HCT116 (cell line): ENCODE measurements at regions not wholly inside any gene's neighbourhood (a gene's known extent, or its start where the extent isn't known, plus 50 kb on each side); places are given as distances from the start of the nearest gene placed in this dataset.

Experiments
- ATAC-seq: fragments of 200-7000 bp; cut with Tn5 transposase; 2 replicates; pipeline ENCODE4 v1.9.1; 2020; ENCODE audit warnings: mild to moderate bottlenecking, moderate library complexity
- BruUV-seq: library from RNA; stranded (reverse); fragments of 400-500 nt; replicated peaks from 2 replicates; lab custom pipeline; 2021; lab: Mats Ljungman, UMichigan
- CTCF ChIA-PET: fragments of 300-600 bp; sonication (Branson Sonifier 250); formaldehyde crosslinking; loops from one replicate; lab custom pipeline; 2021; ENCODE audit warnings: antibody characterized with exemption; lab: Charles Lee
- POLR2A ChIA-PET: fragments of 300-600, 350-600 bp; sonication (Branson Sonifier 250); formaldehyde crosslinking; loops from one replicate; lab custom pipeline; 2021; ENCODE audit warnings: antibody characterized with exemption; lab: Charles Lee
- RAD21 ChIA-PET, 2 experiments: fragments of 300-600 bp; sonication (Branson Sonifier 250); formaldehyde crosslinking; loops; one replicate each; lab custom pipeline; 2023; ENCODE audit warnings: low total read pairs in 2 of 2; ENCODE audit not compliant: uncharacterized antibody in 2 of 2, unreplicated experiment in 2 of 2, low non-redundant PET in 1 of 2; lab: Charles Lee
- DNase-seq: peaks from one replicate; pipeline ENCODE4 v3.0.0-alpha.2; 2010; ENCODE audit warnings: low read depth, low spot score
- H2AFZ ChIP-seq: fragments of 200-600 bp; shearing (Covaris generic), sonication (generic); 2 replicates; pipeline ENCODE4 v1.6.1; 2017; ENCODE audit warnings: low read depth, mixed run types, mixed read lengths, antibody characterized with exemption, low read length; ENCODE audit not compliant: poor library complexity, severe bottlenecking
- H3K27ac ChIP-seq: 2 replicates; pipeline ENCODE4 v1.5.1; 2012; ENCODE audit warnings: low read depth, low read length
- H3K27me3 ChIP-seq: fragments of 200-600 bp; sonication (generic); 2 replicates; pipeline ENCODE4 v1.6.1; 2016; ENCODE audit warnings: mixed run types, low read length, mixed read lengths; ENCODE audit not compliant: insufficient read depth
- H3K36me3 ChIP-seq, 2 experiments: fragments of 200-500 bp in 1 of 2; fragments of 200-600 bp in 1 of 2; sonication (Bioruptor generic) in 1 of 2; sonication (generic) in 1 of 2; 2 replicates each; pipeline versions ENCODE4 v1.5.1 to v1.6.1; 2014 to 2016; ENCODE audit warnings: low read length in 2 of 2, inconsistent platforms in 1 of 2, mixed read lengths in 1 of 2, mixed run types in 1 of 2; ENCODE audit not compliant: insufficient read depth in 2 of 2, control insufficient read depth in 1 of 2
- H3K4me1 ChIP-seq, 2 experiments: fragments of 200-600 bp in 1 of 2; sonication (generic) in 1 of 2; 2 replicates each; pipeline versions ENCODE4 v1.5.1 to v1.6.1; 2012 to 2017; ENCODE audit warnings: low read length in 2 of 2, inconsistent platforms in 1 of 2, mild to moderate bottlenecking in 1 of 2, mixed read lengths in 1 of 2, mixed run types in 1 of 2, moderate library complexity in 1 of 2; ENCODE audit not compliant: insufficient read depth in 2 of 2, control insufficient read depth in 1 of 2
- H3K4me2 ChIP-seq: fragments of 200-600 bp; sonication (generic); 2 replicates; pipeline ENCODE4 v1.6.1; 2017; ENCODE audit warnings: mixed run types, low read length, mixed read lengths
- H3K4me3 ChIP-seq, 2 experiments: fragments of 200-600 bp in 1 of 2; sonication (generic) in 1 of 2; replicated peaks in 1 of 2; 2 replicates each; pipeline ENCODE4 v1.5.1; 2011 to 2016; ENCODE audit warnings: low read length in 2 of 2, control low read depth in 1 of 2, low read depth in 1 of 2, mild to moderate bottlenecking in 1 of 2, mixed read lengths in 1 of 2, mixed run types in 1 of 2
- H3K79me2 ChIP-seq: fragments of 200-600 bp; sonication (generic); 2 replicates; pipeline ENCODE4 v1.6.1; 2017; ENCODE audit warnings: mild to moderate bottlenecking, mixed run types, low read length, moderate library complexity, mixed read lengths; ENCODE audit not compliant: insufficient read depth
- H3K9ac ChIP-seq: fragments of 200-600 bp; sonication (generic); 2 replicates; pipeline ENCODE4 v1.6.1; 2016; ENCODE audit warnings: low read length, mixed read lengths
- H3K9me2 ChIP-seq: fragments of 200-600 bp; sonication (generic), shearing (Covaris generic); 2 replicates; pipeline ENCODE4 v1.6.1; 2017; ENCODE audit warnings: mixed run types, mild to moderate bottlenecking, moderate library complexity; ENCODE audit not compliant: insufficient read depth
- H3K9me3 ChIP-seq, 2 experiments: fragments of 200-500 bp in 1 of 2; fragments of 200-600 bp in 1 of 2; sonication (Bioruptor generic) in 1 of 2; sonication (generic) in 1 of 2; 2 replicates each; pipeline ENCODE4 v1.6.1; 2014 to 2017; ENCODE audit warnings: low read length in 2 of 2, mixed read lengths in 2 of 2, inconsistent platforms in 1 of 2, low read depth in 1 of 2, mild to moderate bottlenecking in 1 of 2, mixed run types in 1 of 2, moderate library complexity in 1 of 2; ENCODE audit not compliant: control insufficient read depth in 1 of 2, insufficient read depth in 1 of 2
- H4K20me1 ChIP-seq: fragments of 200-600 bp; sonication (generic), shearing (Covaris generic); 2 replicates; pipeline ENCODE4 v1.6.1; 2017; ENCODE audit warnings: mixed run types, mild to moderate bottlenecking, moderate library complexity; ENCODE audit not compliant: insufficient read depth
- ATF3 ChIP-seq: IDR thresholded peaks from 2 replicates; pipeline ENCODE4 v1.6.1; 2012
- CBX3 ChIP-seq: IDR thresholded peaks from 2 replicates; pipeline ENCODE4 v1.6.1; 2012; ENCODE audit warnings: low read depth
- CEBPB ChIP-seq: IDR thresholded peaks from 2 replicates; pipeline ENCODE4 v1.6.1; 2012; ENCODE audit warnings: low read depth
- EZH2 ChIP-seq: fragments of 200-600 bp; sonication (generic); IDR thresholded peaks from 2 replicates; pipeline ENCODE4 v1.6.1; 2017; ENCODE audit warnings: antibody characterized with exemption, mixed run types
- EZH2phosphoT487 ChIP-seq: fragments of 200-600 bp; IDR thresholded peaks from 2 replicates; pipeline ENCODE4 v1.6.1; 2018; ENCODE audit warnings: antibody characterized with exemption, borderline replicate concordance
- JUND ChIP-seq: IDR thresholded peaks from 2 replicates; pipeline ENCODE4 v1.6.1; 2012
- POLR2A ChIP-seq: IDR thresholded peaks from 2 replicates; pipeline ENCODE4 v1.7.0; 2011; ENCODE audit warnings: borderline replicate concordance; ENCODE audit not compliant: insufficient read depth, insufficient read length; ENCODE audit errors: extremely low read depth
- RAD21 ChIP-seq: IDR thresholded peaks from 2 replicates; pipeline ENCODE4 v1.6.1; 2012; ENCODE audit warnings: low read depth, mild to moderate bottlenecking
- REST ChIP-seq: IDR thresholded peaks from 2 replicates; pipeline ENCODE4 v1.6.1; 2012; ENCODE audit warnings: low read depth
- SIN3A ChIP-seq: IDR thresholded peaks from 2 replicates; pipeline ENCODE4 v1.6.1; 2012; ENCODE audit warnings: low read depth
- SP1 ChIP-seq: IDR thresholded peaks from 2 replicates; pipeline ENCODE4 v1.6.1; 2012; ENCODE audit warnings: low read depth
- SRF ChIP-seq: IDR thresholded peaks from 2 replicates; pipeline ENCODE4 v1.6.1; 2012; ENCODE audit warnings: low read depth
- intact Hi-C: fragments of 100-400 bp; cut with micrococcal nuclease; formaldehyde crosslinking; loops from 2 replicates; pipeline ENCODE4 v1.10.0; 2022
- TF ChIP-seq, protein P1 (sequence below), 3 experiments: fragments of 200-600 bp in 1 of 3; sonication (generic) in 1 of 3; IDR thresholded peaks in 2 of 3; conservative IDR thresholded peaks in 1 of 3; 2 replicates each; pipeline ENCODE4 v1.5.1; 2012 to 2017; ENCODE audit warnings: low read depth in 2 of 3, low read length in 2 of 3, antibody characterized with exemption in 1 of 3, borderline replicate concordance in 1 of 3, control low read depth in 1 of 3, mild to moderate bottlenecking in 1 of 3, mixed read lengths in 1 of 3, mixed run types in 1 of 3, moderate library complexity in 1 of 3; ENCODE audit not compliant: insufficient read depth in 1 of 3

GRCh38 chr3:170703121-170703588 is 117.3 kb upstream of the SLC7A14 start (continued):
- TF ChIP-seq, protein P1, sequence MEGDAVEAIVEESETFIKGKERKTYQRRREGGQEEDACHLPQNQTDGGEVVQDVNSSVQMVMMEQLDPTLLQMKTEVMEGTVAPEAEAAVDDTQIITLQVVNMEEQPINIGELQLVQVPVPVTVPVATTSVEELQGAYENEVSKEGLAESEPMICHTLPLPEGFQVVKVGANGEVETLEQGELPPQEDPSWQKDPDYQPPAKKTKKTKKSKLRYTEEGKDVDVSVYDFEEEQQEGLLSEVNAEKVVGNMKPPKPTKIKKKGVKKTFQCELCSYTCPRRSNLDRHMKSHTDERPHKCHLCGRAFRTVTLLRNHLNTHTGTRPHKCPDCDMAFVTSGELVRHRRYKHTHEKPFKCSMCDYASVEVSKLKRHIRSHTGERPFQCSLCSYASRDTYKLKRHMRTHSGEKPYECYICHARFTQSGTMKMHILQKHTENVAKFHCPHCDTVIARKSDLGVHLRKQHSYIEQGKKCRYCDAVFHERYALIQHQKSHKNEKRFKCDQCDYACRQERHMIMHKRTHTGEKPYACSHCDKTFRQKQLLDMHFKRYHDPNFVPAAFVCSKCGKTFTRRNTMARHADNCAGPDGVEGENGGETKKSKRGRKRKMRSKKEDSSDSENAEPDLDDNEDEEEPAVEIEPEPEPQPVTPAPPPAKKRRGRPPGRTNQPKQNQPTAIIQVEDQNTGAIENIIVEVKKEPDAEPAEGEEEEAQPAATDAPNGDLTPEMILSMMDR (IDR thresholded peaks at IDR 0.05 in 2 of 3, conservative IDR thresholded peaks at IDR 0.05 in 1 of 3; ENCODE audit: borderline replicate concordance in 1 of 3, insufficient read depth in 1 of 3, low read depth in 2 of 3, low read length in 2 of 3), result no peak
- TF ChIP-seq EZH2, result no peak
- no peak for TF ChIP-seq CBX3
- TF ChIP-seq CEBPB, result no peak
- no peak for TF ChIP-seq ATF3
- no peak for TF ChIP-seq SIN3A
- TF ChIP-seq JUND, result no peak
- no peak for TF ChIP-seq RAD21
- TF ChIP-seq SP1, result no peak
- TF ChIP-seq EZH2phosphoT487, result no peak
- TF ChIP-seq SRF, result no peak
- TF ChIP-seq, all 23 proteins: peak for 0

DNA sequence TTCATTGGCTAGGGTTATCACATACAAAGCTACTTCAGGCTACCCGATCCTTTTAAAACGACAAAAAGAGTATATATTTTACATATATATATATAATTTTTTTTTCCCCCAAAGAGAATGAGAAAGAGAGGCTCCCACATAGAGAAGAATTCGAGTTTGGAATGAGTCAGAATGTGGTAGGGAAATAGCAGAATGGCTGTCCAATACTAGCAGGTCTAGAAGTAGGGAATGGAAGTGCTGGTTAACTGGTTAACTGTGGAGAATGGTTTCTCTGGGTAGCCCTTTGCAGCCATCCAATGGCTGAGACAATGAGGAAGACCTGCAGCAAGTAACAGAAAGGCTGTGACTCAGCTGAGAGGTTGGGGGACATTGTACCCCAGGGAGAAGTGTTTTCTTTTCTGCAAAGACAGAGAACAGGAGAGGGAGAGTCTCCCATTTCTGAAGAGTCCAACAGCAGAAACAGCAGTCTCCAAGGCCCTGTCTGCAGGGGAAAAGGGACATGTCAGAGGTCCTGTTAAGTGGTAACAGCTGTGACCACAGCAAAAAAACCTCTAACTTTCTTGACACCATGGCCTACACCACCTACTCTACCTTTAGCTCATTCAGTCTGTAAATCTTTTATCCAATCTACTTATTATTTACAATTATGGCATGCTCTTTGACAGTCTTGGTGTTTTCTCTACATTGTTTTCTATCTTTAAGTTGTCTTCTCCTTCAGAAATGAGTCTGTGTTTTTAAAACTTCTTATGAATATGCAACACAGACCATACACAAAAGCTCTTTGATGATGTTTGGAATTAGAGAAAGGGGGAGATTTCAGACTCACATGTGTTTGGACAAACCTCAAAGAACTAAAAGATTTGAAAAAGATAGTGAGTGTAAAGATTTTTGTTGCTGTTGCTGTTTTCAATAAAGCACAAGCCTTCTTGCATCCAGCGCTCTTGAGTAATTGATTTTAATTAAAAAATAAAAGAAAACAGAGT is 116.1 kb upstream of the SLC7A14 start:
- no peaks in the 10 kb centered on the region for H3K9me2 ChIP-seq
- H3K4me2 ChIP-seq, result no peak overlapping the region
- no peaks in the 10 kb centered on the region for H3K9me3 ChIP-seq
- H3K4me3 ChIP-seq, result no peak overlapping the region
- H3K27ac ChIP-seq, result no peak overlapping the region
- no peaks in the 10 kb centered on the region for H4K20me1 ChIP-seq
- H3K27me3 ChIP-seq, result no peaks in the 10 kb centered on the region
- BruUV-seq, result no TSS peak
- H3K9ac ChIP-seq, result no peak overlapping the region
- ChIA-PET POLR2A (interaction anchor here (0.8 kb wide), 1 partner anchor 12 kb away, joined by 3 read pairs; no protein-coding TSS in a partner anchor), RAD21 (no interaction called here), CTCF (no interaction called here)
- no peaks in the 10 kb centered on the region for H3K4me1 ChIP-seq
- ATAC-seq (no peak), DNase-seq (no peak)
- H3K79me2 ChIP-seq, result no peaks in the 10 kb centered on the region
- no peak for TF ChIP-seq CEBPB
- TF ChIP-seq SP1, result no peak
- TF ChIP-seq RAD21, result no peak
- TF ChIP-seq POLR2A, result no peak
- TF ChIP-seq, protein P1 (IDR thresholded peaks at IDR 0.05 in 2 of 3, conservative IDR thresholded peaks at IDR 0.05 in 1 of 3; ENCODE audit: borderline replicate concordance in 1 of 3, insufficient read depth in 1 of 3, low read depth in 2 of 3, low read length in 2 of 3), result no peak
- no peak for TF ChIP-seq REST
- TF ChIP-seq ATF3, result no peak
- no peak for TF ChIP-seq EZH2phosphoT487
- TF ChIP-seq JUND, result no peak
- no peaks in the 10 kb centered on the region for H3K36me3 ChIP-seq
- no peak overlapping the region for H2AFZ ChIP-seq
- intact Hi-C loops, result no loop called here
